NCI-H1092 (cell line): ENCODE measurements at regions not wholly inside any gene's neighbourhood (a gene's known extent, or its start where the extent isn't known, plus 50 kb on each side); places are given as distances from the start of the nearest gene placed in this dataset.

Source experiments
- DNase-seq: peaks from one replicate; lab custom pipeline; 2025; lab: John Stamatoyannopoulos, UW

DNA sequence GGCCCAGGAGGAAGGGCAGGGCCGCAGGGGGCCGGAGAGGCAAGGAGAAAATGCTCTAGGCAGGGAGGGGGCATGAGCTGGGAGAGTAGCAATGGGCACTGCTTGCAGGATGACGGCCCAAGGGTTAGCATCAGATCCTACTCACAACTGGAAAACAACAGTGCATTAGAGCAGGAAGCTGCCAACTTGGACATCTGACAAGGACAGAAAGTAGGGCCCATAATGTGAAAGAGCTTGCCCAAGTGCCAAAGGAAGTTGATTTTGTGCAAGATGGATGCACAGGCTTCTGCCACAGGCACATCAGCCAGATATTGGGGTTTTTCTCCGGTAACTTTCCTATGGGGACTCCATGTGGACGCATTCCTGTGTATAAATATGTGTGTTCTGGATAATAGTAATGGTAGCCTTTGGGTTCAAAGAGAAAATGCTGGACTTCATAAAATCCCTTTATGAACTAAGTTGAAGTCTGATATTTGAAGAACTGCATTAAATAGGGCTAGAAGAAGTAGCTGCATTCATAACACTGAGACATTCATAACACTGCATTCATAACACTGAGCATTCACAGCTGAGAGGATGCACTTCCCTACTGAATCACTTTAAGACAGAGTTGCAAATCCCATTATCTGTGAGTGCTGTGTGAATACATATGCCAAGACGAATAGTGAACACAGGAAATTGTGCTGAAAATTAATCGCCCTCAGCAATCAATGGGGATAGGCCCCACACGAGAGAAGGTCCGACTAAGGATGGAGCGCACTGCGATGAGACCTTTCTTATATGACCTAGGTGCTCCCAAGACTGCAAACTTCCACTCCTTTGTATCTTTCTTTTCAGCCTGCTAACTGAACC, 235.6 kb upstream of the PRDM1 start:
- DNase-seq = no peak

DNA sequence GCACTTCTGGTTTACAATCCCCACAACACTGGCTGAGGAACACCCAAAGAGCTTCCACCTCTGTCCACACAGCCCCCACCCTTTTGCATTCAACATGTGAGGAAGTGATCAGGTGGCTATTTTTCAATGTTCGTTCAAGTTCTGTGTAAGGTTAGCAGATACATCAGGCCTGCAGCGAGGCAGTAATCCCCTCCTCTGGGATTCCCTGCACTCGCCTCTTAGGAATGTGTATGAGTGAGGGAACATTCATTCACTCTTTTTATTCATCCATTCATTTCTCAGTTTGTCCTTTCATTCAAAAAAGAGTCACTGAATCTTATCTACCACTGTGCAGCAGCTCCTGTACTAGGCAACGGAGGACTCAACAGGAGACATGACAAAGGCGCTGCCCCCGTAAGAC, 236.4 kb upstream of the PRDM1 start:
- DNase-seq = no peak

DNA sequence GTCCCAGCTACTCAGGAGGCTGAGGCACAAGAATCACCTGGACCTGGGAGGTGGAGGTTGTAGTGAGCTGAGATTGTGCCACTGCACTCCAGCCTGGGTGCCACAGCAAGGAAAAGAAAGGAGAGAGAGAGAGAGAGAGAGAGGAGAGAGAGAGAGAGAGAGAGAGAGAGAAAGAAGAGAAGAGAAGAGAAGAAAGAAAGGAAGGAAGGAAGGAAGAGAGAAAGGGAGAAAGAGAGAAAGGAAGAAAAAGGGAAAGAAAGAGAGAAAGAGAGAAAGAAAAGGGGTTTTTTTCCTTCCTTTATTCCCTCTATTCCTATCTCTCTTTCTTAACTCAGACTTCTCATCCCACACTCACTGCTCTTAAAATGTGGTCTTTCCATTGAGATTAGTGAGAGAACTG, 238.7 kb upstream of the PRDM1 start:
- DNase-seq = no peak

DNA sequence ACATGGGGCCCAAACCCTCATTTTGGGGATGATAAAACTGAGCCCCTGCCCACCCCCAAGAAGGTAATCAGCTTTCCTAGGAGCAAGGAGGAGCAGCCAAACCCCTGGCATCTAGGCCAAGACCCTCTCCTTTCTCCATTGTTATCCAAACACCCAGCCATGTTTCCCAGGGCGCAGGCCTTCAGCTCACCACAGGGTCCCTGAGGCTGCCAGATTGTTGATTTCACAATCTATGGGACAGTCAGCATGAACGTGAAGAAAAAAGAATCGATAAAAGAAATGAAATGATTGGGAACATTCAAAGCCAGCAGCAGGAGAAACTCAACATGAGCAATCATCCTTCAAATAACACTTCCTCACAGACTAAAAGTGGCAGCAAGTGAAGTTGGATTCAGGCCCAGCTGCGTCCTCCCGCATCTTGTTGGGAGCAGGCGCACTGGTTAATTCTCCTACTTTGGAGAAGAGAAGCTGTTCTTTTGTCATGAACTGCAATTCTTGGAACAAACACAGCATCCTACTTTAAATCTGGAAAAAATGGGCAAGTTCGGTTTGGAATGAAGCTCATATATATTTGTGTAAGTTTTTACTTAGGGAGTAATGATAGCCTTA, 241.8 kb upstream of the PRDM1 start:
- no peak for DNase-seq

DNA sequence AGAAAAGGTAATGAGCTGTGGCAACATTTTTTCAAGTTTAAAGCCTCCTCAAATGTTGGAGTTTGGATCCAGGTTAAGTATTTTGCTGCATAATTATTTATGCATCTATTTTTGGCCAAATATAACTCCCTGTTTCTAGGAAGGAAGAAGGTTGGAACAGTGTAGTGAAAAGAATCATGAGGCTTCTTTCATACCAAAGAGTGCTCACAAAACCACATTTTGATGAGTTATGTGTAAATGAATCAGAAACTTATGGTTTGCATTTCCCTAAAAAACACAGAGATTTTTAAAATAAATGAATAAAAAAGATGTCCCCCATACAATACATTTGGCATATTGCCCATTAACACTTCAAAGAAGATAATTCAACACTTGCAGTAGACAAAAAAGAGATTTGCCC, 246.9 kb upstream of the PRDM1 start:
- DNase-seq = no peak

DNA sequence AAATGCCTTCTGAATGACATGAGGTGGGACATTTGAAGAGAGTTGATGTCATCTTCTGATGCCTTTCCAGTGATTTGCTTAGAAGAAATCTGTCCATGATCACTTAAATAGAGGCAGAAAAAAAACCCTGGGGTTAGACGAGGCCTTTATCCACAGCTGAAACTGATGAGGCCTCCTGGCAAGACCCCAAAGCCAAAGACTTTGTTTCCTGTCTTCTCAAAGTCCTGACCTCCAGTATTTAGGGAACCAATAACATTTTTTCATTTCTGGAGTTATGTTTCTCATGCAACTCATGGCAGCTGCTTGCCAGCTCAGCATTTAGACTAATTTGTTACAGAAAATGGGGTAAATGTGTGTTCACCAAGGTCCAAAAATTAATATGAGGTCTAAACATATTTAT, 248.0 kb upstream of the PRDM1 start:
- no peak for DNase-seq

DNA sequence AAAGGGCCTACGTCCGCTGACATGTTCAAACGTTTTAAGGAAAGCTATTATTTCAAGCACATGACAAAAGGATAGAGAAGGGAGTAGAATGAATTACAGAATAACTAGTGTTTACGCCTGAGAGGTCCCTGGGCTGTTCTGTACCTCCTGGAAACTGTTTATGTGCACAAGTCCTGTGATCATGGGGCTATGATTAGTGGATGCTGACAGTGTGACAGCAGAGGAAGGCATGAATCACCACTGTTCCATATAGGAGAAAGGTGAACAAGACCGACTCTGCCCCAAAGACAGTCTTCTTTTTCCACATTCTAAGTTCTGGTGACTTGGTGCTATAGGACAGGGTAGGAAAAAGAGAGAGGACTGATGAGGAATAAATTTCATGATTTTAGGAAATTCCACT, 249.2 kb upstream of the PRDM1 start:
- no peak for DNase-seq

DNA sequence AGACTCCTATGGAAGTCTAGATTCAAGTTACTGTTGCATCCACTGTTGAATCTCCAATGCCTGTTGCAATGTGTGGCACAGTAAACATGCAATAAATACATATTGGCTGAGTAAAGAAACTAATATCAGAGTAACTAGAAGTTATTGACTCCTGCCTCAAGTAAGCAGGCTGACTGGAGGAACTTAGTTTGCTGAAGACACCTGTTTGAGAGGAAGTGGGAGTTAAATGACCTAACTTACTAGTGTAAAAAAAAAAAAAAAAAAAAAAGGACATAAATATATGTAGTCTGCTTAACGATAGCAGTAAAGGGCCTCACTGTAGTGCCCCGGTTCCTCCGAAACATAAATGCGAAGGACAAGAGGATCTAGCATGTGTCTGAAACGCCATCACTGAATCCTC, 249.8 kb upstream of the PRDM1 start:
- no peak for DNase-seq

DNA sequence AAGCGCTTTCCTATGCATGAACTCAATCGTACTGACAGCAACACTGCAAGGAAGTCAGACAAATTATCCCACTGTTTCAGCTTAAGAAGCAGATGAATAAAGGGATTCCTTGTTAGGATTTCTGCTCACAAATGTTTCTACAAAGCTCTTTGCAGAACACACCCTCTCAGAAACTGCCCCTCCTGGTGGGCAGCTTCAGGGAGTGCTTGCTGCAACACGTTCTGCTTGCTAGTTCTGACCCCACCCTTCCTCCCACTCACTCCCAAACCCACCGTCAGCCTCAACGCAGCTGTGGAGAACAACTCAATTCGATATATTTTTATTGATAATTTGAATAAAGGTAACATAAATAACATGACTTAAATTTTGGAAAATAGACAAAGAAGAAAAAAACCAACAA, 250.8 kb upstream of the PRDM1 start:
- no peak for DNase-seq

DNA sequence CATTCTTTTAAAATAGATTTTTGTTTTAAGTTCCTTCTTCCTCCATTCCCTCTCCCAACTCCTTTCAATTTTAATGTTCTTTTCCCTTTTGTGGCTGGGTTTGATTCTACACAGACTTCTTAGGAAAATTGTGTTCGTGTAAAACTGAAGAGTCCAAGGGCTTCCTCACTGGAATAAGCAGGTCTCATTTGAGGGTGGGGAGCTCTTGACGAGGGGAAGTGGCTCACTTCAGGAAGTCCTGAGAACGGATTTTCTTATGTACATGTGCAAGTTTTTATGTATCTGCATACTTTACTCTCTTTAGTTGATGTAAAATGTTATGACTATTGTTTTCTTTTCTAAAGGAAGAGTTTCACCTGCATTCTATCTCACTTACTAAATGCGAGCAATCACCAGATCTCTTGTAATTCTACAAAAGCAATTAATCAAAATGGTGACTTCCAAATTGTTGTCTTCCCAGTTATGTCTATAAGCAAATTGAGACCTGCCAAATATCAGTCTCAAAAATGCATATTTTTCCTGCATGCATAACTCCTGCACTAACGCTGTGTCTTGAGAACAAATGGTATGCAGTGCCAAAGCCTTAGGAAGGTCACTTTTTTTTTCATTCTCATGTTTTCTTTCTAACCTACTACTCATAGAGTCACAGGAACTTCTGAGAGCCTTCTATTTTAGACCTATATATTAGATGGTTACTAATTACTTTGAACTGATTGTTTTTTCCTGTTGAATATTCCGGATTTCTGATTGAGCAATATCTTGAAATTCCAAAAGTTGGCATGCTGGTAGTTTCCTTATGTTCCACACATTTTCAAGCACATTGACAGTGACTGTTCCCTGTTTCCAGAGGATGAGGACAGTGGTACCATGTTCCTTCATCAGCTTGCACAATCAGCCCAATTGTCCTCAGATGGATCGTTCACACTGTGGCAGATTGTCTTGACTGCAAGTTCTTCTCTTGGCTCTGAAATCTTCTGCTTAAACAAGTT, 251.9 kb upstream of the PRDM1 start:
- DNase-seq = no peak

DNA sequence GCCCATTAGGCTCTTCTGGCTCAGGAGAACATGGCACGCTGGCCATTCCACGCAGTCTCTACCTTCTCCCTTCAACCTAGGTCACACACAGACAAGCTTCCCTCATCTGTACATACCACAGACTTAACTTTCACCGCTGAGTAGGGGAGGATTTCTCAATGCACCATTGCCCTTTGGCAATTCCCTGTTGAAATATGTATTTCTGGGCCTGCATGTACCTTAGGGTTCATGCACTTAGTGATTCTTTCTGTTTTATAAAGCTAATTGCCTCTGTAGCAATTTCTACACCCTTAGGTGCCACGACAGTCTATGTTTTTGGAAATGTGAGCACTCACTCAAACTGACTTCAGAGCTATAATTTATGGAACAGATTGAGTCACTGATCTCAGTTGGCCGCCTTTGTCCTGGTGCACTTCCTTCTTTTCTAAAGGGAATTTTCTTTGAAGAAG, 253.8 kb upstream of the PRDM1 start:
- no peak for DNase-seq

DNA sequence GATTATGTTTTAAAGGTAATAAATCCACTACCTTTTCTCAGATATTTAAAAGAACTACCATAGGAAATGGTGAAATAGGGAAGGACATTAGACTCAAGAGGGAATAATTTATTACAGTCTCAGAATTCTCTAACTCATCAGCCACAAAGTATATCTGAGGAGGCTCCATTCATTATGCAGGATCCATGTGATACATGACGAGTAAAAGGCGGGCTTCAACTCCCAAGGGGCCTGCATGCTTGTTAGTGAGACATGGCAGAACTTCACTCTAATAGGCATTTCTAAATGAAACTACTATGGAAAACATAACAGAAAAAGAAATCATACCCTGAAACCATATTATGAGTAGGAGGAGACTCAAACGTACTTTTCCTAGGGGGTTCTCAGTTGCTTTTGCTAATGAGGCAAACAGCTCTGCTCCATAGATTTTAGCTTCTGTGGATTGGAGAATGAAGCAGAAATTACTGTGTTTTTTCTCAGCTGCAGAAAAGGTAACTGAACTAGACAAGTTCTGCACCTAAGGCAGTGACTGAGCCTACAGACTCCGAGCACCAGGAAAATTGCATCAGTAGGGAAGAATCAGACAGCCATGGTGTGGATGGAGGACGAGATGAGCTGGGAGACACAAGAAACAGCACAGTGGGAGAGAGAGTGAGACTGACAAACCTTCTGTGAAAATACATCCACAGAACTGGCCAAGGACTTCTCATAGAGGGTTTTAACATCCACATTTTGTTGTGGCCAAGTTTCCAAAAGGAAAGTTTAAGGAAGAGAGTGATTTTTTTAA, 254.6 kb upstream of the PRDM1 start:
- DNase-seq = no peak

DNA sequence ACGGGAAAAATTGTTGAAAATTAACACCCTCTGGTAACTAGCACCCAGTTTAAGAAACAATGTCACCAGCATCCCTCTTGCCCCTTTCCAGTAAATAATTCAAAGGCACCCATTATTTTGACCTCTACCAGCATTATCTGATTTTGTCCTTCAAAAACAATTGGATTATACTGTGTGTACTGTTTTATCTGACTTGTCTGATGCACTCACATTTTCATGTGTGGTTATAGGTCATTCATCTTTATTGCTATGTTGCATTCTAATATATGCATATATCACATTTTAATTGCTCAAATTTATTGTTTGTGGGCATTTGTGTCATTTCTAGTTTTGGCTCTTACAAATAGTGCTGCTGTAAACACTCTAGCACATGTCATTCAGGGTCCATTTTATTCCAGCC, 260.9 kb upstream of the PRDM1 start:
- no peak for DNase-seq

DNA sequence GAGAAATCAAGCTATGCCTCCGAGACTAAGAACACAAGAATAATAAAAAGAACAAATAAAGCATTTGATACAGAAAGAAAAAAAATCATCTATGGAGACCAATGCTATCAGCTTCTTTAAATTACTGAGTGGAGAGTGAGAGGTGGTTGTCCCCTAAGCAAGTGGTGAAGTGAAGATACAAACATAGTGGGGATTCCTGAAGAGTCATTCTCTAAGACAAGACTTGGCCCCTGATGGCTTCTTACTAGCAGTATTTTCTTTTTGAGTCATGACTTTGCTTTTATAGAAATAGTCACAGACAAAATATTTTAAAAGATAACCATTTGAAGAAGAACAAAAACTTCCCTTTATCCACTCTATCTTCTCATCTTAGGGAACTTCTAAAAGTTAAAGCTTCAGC, 261.4 kb upstream of the PRDM1 start:
- DNase-seq = no peak

DNA sequence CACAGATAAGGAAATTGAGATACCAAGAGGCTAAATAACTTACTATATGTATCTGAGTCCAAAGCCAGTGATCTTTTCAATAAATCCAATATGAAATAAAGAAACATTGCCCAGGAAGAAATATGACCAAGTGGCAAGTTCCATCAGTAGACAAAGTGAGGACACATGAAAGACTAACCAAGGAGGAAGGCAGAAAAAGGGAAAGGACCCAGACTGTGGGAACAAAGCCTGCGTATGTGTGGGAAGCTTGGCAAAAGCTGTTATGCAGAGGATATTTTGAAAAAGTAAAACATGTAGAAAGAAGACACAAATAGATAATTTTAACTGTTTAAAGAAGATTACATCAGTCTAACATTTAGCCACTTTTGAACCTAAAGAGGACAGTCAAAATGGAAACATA, 264.4 kb upstream of the PRDM1 start:
- no peak for DNase-seq

DNA sequence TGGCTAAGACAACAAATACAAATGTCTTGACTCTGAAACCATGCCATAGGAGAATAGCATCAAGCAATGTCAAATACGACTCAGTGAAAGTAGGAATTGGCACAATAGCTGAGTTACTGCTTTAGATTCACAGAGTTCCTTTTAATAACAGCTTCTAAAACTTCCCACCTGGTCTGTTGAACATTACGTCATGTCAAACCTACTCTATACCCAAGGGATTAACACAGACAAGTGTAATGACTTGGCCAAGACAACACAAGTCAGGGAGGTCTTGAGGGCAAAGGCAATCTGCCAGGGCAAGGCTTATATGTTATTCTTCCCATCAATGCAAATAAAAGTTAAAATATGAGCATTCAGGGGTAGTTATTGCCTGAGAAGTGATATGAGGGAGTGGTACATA, 265.1 kb upstream of the PRDM1 start:
- DNase-seq = no peak

DNA sequence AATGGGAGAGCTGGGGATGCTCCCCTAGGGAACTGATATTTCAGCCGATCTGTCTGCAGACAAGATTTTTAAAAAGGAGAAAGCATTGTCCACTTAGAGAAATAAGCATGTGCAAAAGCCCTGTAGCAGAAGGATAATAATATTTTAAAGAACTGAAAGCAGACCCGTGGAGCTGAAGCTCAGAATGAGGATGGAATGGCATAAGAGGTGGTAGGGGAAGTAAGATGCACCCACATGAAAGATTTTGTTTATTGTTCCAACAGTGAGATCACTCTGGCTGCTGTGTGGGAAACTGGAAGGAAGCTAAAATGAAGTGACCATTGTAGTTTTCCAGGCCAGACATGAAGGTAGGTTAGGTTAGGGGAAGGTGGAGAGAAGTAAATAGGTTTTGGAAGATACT, 266.4 kb upstream of the PRDM1 start:
- no peak for DNase-seq

DNA sequence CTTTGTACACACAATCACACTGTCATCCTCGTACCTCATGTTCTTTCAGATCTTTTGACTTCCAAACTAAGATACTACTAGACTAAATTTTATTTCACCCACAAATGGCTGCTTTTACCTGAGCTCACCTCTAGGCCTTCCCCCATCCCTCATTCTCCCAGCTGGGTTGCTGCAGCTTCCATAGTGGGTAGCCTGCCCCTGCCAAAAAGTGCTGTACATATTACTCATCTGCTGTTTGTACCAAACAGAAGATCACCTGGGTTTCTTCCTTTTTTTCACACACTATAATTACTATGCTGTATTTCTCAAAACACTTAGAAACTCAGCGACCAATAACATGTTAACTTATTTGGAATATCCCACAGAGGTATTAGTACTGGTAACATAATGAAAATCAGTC, 267.6 kb upstream of the PRDM1 start:
- DNase-seq = no peak

DNA sequence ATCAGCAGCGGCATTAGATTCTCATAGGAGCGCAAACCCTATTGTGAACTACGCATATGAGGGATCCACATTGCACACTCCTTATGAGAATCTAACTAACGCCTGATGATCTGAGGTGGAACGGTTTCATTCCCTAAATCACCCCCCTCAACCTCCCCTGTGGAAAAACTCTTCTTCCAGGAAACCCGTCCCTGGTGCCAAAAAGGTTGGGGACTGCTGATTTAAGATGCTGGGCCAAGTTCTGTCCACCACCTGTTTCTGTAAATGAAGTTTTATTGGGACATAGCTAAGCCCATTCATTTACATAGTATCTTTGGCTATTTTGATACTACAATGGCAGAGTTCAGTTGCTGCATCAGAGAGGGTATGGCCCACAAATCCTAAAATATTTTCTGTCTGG, 268.2 kb upstream of the PRDM1 start:
- no peak for DNase-seq

DNA sequence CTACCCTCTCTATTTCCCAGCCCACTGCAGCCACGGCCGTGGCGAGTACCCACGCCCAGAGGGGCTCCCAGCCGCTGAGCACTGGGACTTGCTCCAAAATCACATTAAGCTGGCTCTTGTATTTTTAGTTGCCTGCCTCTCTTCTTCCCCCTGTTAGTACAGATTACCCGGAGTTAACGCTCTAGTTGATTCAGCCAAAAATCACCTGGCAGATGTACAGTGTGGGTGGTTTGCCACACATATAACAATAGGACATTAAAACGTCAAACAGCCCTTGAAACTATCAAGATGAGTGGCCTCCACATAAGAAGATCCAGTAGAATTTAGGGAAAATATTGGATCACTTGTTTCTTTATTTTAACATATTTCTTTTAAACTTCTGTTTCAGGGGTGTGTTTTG, 268.8 kb upstream of the PRDM1 start:
- no peak for DNase-seq

DNA sequence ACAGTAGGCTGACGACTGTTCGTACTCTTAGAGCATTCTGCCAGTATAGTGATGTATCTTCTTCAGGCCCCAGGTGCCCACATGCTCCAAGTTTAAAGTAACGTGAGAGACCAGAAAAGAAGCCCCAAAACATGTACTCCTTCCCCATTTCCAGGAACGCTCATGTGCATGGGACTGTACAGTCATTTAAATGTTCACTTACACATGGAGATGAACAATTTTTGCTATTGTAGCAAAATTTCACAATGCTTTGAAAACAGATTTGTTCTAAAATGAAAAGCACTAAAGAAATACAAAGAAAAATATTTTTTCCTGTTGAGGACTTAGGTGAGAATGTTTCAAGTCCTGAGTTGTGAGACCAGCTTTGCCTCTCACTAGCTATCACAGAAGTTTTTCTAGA, 269.3 kb upstream of the PRDM1 start:
- DNase-seq = no peak
